Suprapubic skin (tissue), 4 donors: ENCODE measurements at regions not wholly inside any gene's neighbourhood (a gene's known extent, or its start where the extent isn't known, plus 50 kb on each side); places are given as distances from the start of the nearest gene placed in this dataset.

Source experiments
- DNase-seq, 2 donors: peaks; one replicate each; pipeline ENCODE4 v3.0.0-alpha.2; 2019; ENCODE audit warnings: low spot score in 2 of 2
- H3K27ac ChIP-seq: fragments of 200-600 bp; sonication (generic); one replicate; pipeline ENCODE4 v1.5.1; 2019
- H3K27me3 ChIP-seq: fragments of 200-600 bp; sonication (generic); one replicate; pipeline ENCODE4 v1.5.1; 2019
- H3K36me3 ChIP-seq: fragments of 200-600 bp; sonication (generic); one replicate; pipeline ENCODE4 v1.5.1; 2019
- H3K4me1 ChIP-seq: fragments of 200-600 bp; sonication (generic); one replicate; pipeline ENCODE4 v1.5.1; 2019
- H3K4me3 ChIP-seq: fragments of 200-600 bp; sonication (generic); one replicate; pipeline ENCODE4 v1.5.1; 2019; ENCODE audit warnings: mild to moderate bottlenecking
- H3K9me3 ChIP-seq: fragments of 200-600 bp; sonication (generic); one replicate; pipeline ENCODE4 v1.5.1; 2019
- EP300 ChIP-seq: sonication (generic); formaldehyde crosslinking; IDR thresholded peaks from one replicate; pipeline ENCODE4 v1.6.1; 2017; ENCODE audit warnings: antibody characterized with exemption
- POLR2A ChIP-seq, 2 donors: fragments of 450-650 bp; IDR thresholded peaks; one replicate each; pipeline ENCODE4 v1.6.1; 2017; ENCODE audit warnings: antibody characterized with exemption in 2 of 2, mild to moderate bottlenecking in 2 of 2, moderate library complexity in 2 of 2
- POLR2AphosphoS5 ChIP-seq, 3 donors: sonication (generic); formaldehyde crosslinking; IDR thresholded peaks; one replicate each; pipeline ENCODE4 v1.6.1; 2017; ENCODE audit warnings: antibody characterized with exemption in 3 of 3
- WGBS: methylation state at CpG from one replicate; pipeline ENCODE4 v1.1.5; 2018; 5-methylcytosine and 5-hydroxymethylcytosine counted together
- TF ChIP-seq, protein P1 (sequence below), 2 donors: fragments of 200-600 bp in 1 of 2; fragments of 450-650 bp in 1 of 2; sonication (generic) in 1 of 2; IDR thresholded peaks; one replicate each; pipeline ENCODE4 v1.5.1; 2016 to 2019; ENCODE audit warnings: antibody characterized with exemption in 2 of 2, mild to moderate bottlenecking in 1 of 2, moderate library complexity in 1 of 2

DNA sequence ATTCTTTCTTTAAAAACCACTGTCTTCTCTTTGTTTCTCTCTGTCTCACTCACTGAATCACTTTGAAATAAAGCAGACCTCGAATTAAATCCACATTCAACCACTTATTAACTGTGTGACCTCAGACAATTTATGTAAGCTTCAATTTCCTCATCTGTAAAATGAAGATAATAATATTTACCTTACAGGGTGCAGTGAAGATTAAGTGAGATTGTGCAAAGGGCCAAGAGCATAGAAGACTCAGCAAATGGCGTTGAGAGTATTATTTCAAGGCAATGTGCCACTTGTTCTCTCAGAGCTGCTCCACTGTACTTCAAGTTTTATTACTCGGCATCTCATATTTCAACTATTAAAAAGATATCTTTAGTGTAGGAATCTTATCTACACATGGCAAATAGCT lies 454.2 kb upstream of the HNRNPA3 start:
- 76% methylated on average over 3 of the region's 3 CpGs for WGBS
- no peaks in the 10 kb centered on the region for H3K9me3 ChIP-seq
- no peak for TF ChIP-seq POLR2AphosphoS5 (IDR thresholded peaks at IDR 0.05)
- no peak for TF ChIP-seq POLR2A (IDR thresholded peaks at IDR 0.05)
- TF ChIP-seq EP300 = no peak
- TF ChIP-seq, protein P1, sequence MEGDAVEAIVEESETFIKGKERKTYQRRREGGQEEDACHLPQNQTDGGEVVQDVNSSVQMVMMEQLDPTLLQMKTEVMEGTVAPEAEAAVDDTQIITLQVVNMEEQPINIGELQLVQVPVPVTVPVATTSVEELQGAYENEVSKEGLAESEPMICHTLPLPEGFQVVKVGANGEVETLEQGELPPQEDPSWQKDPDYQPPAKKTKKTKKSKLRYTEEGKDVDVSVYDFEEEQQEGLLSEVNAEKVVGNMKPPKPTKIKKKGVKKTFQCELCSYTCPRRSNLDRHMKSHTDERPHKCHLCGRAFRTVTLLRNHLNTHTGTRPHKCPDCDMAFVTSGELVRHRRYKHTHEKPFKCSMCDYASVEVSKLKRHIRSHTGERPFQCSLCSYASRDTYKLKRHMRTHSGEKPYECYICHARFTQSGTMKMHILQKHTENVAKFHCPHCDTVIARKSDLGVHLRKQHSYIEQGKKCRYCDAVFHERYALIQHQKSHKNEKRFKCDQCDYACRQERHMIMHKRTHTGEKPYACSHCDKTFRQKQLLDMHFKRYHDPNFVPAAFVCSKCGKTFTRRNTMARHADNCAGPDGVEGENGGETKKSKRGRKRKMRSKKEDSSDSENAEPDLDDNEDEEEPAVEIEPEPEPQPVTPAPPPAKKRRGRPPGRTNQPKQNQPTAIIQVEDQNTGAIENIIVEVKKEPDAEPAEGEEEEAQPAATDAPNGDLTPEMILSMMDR (IDR thresholded peaks at IDR 0.05) = no peak
- no peaks in the 10 kb centered on the region for H3K36me3 ChIP-seq
- no peak overlapping the region for H3K27ac ChIP-seq
- H3K4me1 ChIP-seq = peaks cover 7% of the 10 kb centered on the region
- no peaks in the 10 kb centered on the region for H3K27me3 ChIP-seq
- H3K4me3 ChIP-seq = no peak overlapping the region
- no peak for DNase-seq

GRCh38 chr2:176760439-176760838 lies 452.2 kb upstream of the HNRNPA3 start:
- TF ChIP-seq, protein P1 (IDR thresholded peaks at IDR 0.05) = no peak
- no peak for TF ChIP-seq EP300
- TF ChIP-seq POLR2AphosphoS5 (IDR thresholded peaks at IDR 0.05) = no peak
- no peak for TF ChIP-seq POLR2A (IDR thresholded peaks at IDR 0.05)
- Histone ChIP-seq H3K9me3 (no peaks in the 10 kb centered on the region), H3K4me3 (no peak overlapping the region), H3K27me3 (no peaks in the 10 kb centered on the region), H3K36me3 (no peaks in the 10 kb centered on the region), H3K4me1 (no peaks in the 10 kb centered on the region), H3K27ac (no peak overlapping the region)
- WGBS = 96% methylated on average over 4 of the region's 4 CpGs
- no peak for DNase-seq

DNA sequence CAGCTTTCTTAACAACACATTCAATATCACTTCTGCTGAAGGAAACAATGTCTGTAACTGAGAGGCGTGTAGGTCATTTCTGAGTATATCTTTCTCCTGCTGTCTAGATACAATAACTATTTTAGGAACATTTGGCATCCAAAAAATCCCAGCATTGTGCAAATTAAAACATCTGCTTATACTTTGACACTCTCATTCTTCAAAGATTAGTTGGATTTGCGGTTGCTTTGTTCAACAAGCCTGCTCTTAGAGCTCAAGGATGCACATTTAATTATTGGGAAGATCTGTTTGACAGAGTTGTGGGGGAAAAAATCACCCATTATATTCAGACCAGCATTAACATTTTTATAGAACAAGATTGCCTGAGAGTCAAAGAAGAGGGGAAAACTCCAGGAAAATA lies 449.5 kb upstream of the HNRNPA3 start:
- Histone ChIP-seq H3K36me3 (no peaks in the 10 kb centered on the region), H3K27ac (no peak overlapping the region), H3K4me1 (no peaks in the 10 kb centered on the region), H3K4me3 (no peak overlapping the region), H3K9me3 (no peaks in the 10 kb centered on the region), H3K27me3 (no peaks in the 10 kb centered on the region)
- no peak for DNase-seq
- no peak for TF ChIP-seq POLR2AphosphoS5 (IDR thresholded peaks at IDR 0.05)
- WGBS = 57% methylated on average over 2 of the region's 2 CpGs

- Histone ChIP-seq H3K36me3 (no peaks in the 10 kb centered on the region), H3K27ac (no peak overlapping the region), H3K4me3 (no peak overlapping the region), H3K27me3 (no peaks in the 10 kb centered on the region), H3K4me1 (no peaks in the 10 kb centered on the region), H3K9me3 (no peaks in the 10 kb centered on the region)
- DNase-seq = no peak
- 70% methylated on average over 7 of the region's 7 CpGs for WGBS
- no peak for TF ChIP-seq POLR2AphosphoS5 (IDR thresholded peaks at IDR 0.05)
- TF ChIP-seq, protein P1 (IDR thresholded peaks at IDR 0.05) = no peak
- TF ChIP-seq POLR2A (IDR thresholded peaks at IDR 0.05) = no peak
- TF ChIP-seq EP300 = no peak
These were observed 448.7 kb upstream of the HNRNPA3 start for GRCh38 chr2:176763851-176764404.

DNA sequence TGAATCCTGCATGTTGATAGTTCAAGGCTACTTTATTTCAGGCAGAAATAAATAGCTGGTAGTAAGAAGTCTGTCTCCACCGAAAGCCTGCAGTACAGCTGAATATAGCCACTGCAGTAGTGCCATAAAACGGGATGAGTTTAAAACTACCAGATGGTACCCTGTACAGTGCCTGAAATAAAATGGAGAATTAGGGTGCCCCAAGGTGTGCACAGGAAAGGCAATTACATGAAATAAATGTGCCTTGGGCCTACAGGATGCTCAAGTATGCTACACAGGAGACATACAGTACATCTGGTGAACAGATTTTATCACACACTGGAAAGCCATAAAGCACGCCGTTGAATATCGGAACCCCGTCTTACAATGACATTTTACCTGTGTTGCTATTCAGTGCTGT lies 447.7 kb upstream of the HNRNPA3 start:
- WGBS = 75% methylated on average over 6 of the region's 6 CpGs
- H3K36me3 ChIP-seq = no peaks in the 10 kb centered on the region
- no peak overlapping the region for H3K27ac ChIP-seq
- H3K4me1 ChIP-seq = no peaks in the 10 kb centered on the region
- no peaks in the 10 kb centered on the region for H3K27me3 ChIP-seq
- no peak for DNase-seq
- no peak overlapping the region for H3K4me3 ChIP-seq
- no peaks in the 10 kb centered on the region for H3K9me3 ChIP-seq
- TF ChIP-seq POLR2A (IDR thresholded peaks at IDR 0.05) = no peak
- TF ChIP-seq, protein P1 (IDR thresholded peaks at IDR 0.05) = no peak
- TF ChIP-seq EP300 = no peak
- TF ChIP-seq POLR2AphosphoS5 (IDR thresholded peaks at IDR 0.05) = no peak

- Histone ChIP-seq H3K4me3 (no peak overlapping the region), H3K9me3 (no peaks in the 10 kb centered on the region), H3K4me1 (no peaks in the 10 kb centered on the region), H3K27ac (no peak overlapping the region), H3K27me3 (no peaks in the 10 kb centered on the region), H3K36me3 (no peaks in the 10 kb centered on the region)
- DNase-seq = no peak
- WGBS = 98% methylated on average over 8 of the region's 9 CpGs
- TF ChIP-seq POLR2A (IDR thresholded peaks at IDR 0.05) (no peak), EP300 (no peak), POLR2AphosphoS5 (IDR thresholded peaks at IDR 0.05) (no peak)
These were observed 446.6 kb upstream of the HNRNPA3 start for GRCh38 chr2:176766005-176766404.
